Mucosa of rectum (tissue), 2 donors: ENCODE measurements at regions not wholly inside any gene's neighbourhood (a gene's known extent, or its start where the extent isn't known, plus 50 kb on each side); places are given as distances from the start of the nearest gene placed in this dataset.

Experiments used
- H3K27ac ChIP-seq, 2 donors: one replicate each; pipeline ENCODE4 v1.7.0; 2013; ENCODE audit warnings: inconsistent platforms in 2 of 2, low read depth in 2 of 2, low read length in 2 of 2
- H3K27me3 ChIP-seq, 2 donors: one replicate each; pipeline ENCODE4 v1.7.0; 2013; ENCODE audit warnings: low read length in 2 of 2; ENCODE audit not compliant: control insufficient read depth in 2 of 2, insufficient read depth in 2 of 2
- H3K36me3 ChIP-seq, 2 donors: one replicate each; pipeline ENCODE4 v1.7.0; 2013; ENCODE audit warnings: low read length in 2 of 2; ENCODE audit not compliant: control insufficient read depth in 2 of 2, insufficient read depth in 2 of 2
- H3K4me1 ChIP-seq, 2 donors: one replicate each; pipeline ENCODE4 v1.7.0; 2013; ENCODE audit warnings: low read length in 2 of 2, mild to moderate bottlenecking in 1 of 2; ENCODE audit not compliant: control insufficient read depth in 2 of 2, insufficient read depth in 2 of 2
- H3K4me3 ChIP-seq, 2 donors: one replicate each; pipeline ENCODE4 v1.7.0; 2013; ENCODE audit warnings: low read length in 2 of 2
- H3K9ac ChIP-seq, 2 donors: one replicate each; pipeline ENCODE4 v1.7.0; 2013; ENCODE audit warnings: low read length in 2 of 2, low read depth in 1 of 2, mild to moderate bottlenecking in 1 of 2
- H3K9me3 ChIP-seq, 2 donors: one replicate each; pipeline ENCODE4 v1.7.0; 2013; ENCODE audit warnings: low read length in 2 of 2; ENCODE audit not compliant: control insufficient read depth in 2 of 2
- donor health status: healthy.
- donor health status: Normal muscosa, but diverticular disease.

DNA sequence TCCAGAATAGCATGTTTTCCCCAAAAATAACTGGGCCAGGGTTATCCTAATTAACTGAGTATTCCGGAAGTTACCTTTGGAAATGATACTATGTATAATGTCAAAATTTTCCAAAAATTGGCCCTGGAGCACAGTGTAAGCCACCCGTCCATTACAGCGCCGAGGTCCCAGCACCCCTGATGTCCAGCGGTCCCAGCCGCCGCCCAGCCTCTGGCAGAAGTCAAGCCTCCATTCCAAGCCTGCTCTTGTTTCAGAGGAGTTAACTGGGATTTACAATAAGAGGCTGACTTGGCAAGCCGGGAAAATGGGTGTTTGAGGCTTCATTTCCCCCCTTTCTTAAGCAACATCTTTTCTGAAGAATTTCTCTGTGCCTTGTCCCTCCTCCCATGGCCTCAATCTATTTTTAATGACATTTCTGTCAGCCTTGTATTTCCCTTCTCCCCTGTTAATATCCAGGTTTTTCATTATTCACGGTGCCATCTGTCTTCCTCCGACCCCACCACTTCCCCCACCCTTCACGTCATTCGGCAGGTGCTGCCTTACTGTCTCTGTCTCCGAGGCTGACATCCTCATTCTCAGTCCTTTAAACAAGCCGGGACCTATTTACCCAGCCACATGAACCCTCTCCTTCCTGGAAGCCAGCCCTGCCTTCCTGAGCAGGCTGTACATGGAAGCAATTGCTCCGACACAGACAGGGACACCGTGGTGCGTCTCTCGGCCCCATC lies 490.9 kb downstream of the NPHP4 start:
- H3K27ac ChIP-seq: no peak overlapping the region

GRCh38 chr1:5500541-5500940 lies 491.7 kb downstream of the NPHP4 start:
- no peak overlapping the region for H3K4me3 ChIP-seq
- no peaks in the 10 kb centered on the region for H3K4me1 ChIP-seq
- no peaks in the 10 kb centered on the region for H3K36me3 ChIP-seq
- H3K27ac ChIP-seq: no peak overlapping the region
- H3K9me3 ChIP-seq: no peaks in the 10 kb centered on the region
- H3K9ac ChIP-seq: no peak overlapping the region
- peaks cover 0 to 2% of the 10 kb centered on the region in 2 donors for H3K27me3 ChIP-seq

More for the DNA sequence above, 490.9 kb downstream of the NPHP4 start:
- H3K36me3 ChIP-seq: no peaks in the 10 kb centered on the region
- no peak overlapping the region for H3K4me3 ChIP-seq
- H3K9me3 ChIP-seq: no peaks in the 10 kb centered on the region
- H3K4me1 ChIP-seq: no peaks in the 10 kb centered on the region
- H3K27me3 ChIP-seq: peaks cover 0 to 2% of the 10 kb centered on the region in 2 donors
- H3K9ac ChIP-seq: no peak overlapping the region

GRCh38 chr1:5497503-5497902 lies 494.7 kb downstream of the NPHP4 start:
- H3K9ac ChIP-seq: no peak overlapping the region
- H3K27ac ChIP-seq: no peak overlapping the region
- no peak overlapping the region for H3K4me3 ChIP-seq
- peaks cover 0 to 2% of the 10 kb centered on the region in 2 donors for H3K27me3 ChIP-seq
- H3K36me3 ChIP-seq: no peaks in the 10 kb centered on the region
- no peaks in the 10 kb centered on the region for H3K9me3 ChIP-seq
- no peaks in the 10 kb centered on the region for H3K4me1 ChIP-seq

- no peaks in the 10 kb centered on the region for H3K9me3 ChIP-seq
- H3K4me3 ChIP-seq: no peak overlapping the region
- H3K27me3 ChIP-seq: no peaks in the 10 kb centered on the region
- no peaks in the 10 kb centered on the region for H3K4me1 ChIP-seq
- no peak overlapping the region for H3K27ac ChIP-seq
- H3K9ac ChIP-seq: no peak overlapping the region
- no peaks in the 10 kb centered on the region for H3K36me3 ChIP-seq
Observed at GRCh38 chr1:5495596-5496410, 496.4 kb downstream of the NPHP4 start.

GRCh38 chr1:5494518-5494917 lies 497.7 kb downstream of the NPHP4 start:
- no peak overlapping the region for H3K4me3 ChIP-seq
- no peaks in the 10 kb centered on the region for H3K4me1 ChIP-seq
- H3K9ac ChIP-seq: no peak overlapping the region
- no peaks in the 10 kb centered on the region for H3K36me3 ChIP-seq
- no peaks in the 10 kb centered on the region for H3K9me3 ChIP-seq
- H3K27me3 ChIP-seq: no peaks in the 10 kb centered on the region
- no peak overlapping the region for H3K27ac ChIP-seq

DNA sequence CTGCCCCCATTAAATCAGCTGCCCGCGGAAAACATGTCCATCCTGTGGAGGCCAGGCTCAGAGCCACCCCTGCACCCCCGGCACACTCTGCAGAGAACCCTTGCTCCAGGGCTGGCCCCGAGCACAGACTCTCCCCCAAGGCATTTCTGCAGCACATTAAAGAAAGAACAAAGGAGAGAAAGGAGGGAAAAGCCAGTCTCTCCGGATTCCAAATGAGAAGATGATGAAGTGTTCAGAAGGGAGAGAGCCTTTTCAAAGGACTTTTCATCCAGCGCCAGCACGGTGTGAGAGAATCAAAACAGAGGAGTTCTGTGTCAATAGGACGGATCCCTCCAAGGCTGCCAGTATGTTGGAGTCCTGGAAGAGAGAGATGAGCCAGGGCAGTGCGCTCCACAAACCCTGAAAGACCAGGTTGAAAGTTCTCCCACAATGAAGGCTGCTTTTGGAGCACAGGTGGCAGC lies 498.3 kb downstream of the NPHP4 start:
- Histone ChIP-seq H3K4me3 (no peak overlapping the region), H3K27me3 (no peaks in the 10 kb centered on the region), H3K36me3 (no peaks in the 10 kb centered on the region), H3K27ac (no peak overlapping the region), H3K9ac (no peak overlapping the region), H3K4me1 (no peaks in the 10 kb centered on the region), H3K9me3 (no peaks in the 10 kb centered on the region)

DNA sequence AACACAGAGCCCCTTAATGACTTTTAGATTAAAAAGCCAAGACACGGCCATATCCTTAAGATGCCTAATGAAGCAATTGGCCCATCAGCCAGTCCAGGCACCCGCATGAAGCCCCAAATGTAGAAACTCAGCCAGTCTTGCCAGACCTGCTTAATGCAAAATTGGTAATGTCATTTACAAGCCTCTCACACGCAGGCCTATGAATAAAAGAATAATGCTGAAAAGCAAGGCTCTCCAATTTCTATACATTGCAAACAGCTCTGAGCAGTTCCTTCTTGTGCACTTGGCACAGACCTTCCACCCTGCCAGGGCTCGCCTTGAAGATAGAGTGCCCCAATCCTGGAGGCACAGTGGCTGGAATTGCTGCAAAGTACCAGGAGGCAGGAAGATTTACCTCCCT lies 498.9 kb downstream of the NPHP4 start:
- Histone ChIP-seq H3K9me3 (no peaks in the 10 kb centered on the region), H3K4me3 (no peak overlapping the region), H3K4me1 (no peaks in the 10 kb centered on the region), H3K27me3 (no peaks in the 10 kb centered on the region), H3K27ac (no peak overlapping the region), H3K36me3 (no peaks in the 10 kb centered on the region), H3K9ac (no peak overlapping the region)

DNA sequence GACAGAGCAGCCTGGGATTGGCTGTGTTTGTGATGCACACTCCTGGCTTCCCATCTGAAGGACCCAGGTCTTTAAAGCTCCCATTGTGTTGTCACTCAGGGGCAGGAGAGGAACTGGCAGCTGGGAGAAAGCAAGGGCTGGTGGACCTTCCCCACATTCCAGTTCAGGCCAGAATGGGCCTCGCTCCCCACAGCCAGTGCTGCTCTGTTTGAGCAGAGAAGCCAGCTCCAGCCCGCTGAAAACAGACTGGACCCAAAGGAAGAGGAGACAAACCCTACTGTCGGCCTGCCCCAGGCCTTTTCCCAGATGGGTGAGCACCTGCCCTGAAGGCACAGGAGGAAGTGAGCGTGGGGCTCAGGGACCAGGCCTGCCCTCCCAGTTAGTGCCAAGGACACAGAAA lies 499.4 kb downstream of the NPHP4 start:
- Histone ChIP-seq H3K27ac (no peak overlapping the region), H3K4me3 (no peak overlapping the region), H3K4me1 (no peaks in the 10 kb centered on the region), H3K27me3 (no peaks in the 10 kb centered on the region), H3K9ac (no peak overlapping the region), H3K9me3 (no peaks in the 10 kb centered on the region), H3K36me3 (no peaks in the 10 kb centered on the region)

- no peaks in the 10 kb centered on the region for H3K27me3 ChIP-seq
- H3K9me3 ChIP-seq: no peaks in the 10 kb centered on the region
- no peak overlapping the region for H3K27ac ChIP-seq
- H3K4me1 ChIP-seq: no peaks in the 10 kb centered on the region
- no peak overlapping the region for H3K9ac ChIP-seq
- no peak overlapping the region for H3K4me3 ChIP-seq
- no peaks in the 10 kb centered on the region for H3K36me3 ChIP-seq
Observed at GRCh38 chr1:5491207-5491904, 500.9 kb downstream of the NPHP4 start.

DNA sequence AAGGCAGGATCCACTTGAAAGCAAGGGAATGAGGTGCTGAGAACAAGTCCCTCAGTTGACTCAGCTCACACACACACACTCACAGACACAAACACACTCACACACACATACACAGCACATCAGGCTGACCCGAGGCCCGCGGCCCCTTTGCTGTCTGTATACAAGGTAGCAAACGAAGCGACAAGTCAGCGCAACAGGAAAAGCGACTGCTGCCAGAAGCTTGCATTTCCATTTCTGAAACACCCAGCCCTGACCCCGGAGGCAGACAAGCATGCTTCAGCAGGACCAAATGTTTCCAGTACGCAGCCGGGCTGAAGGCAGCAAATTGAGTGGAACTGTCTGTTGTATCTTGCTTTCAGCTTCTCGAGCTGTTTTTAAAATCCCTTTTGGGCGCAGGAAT lies 501.6 kb downstream of the NPHP4 start:
- Histone ChIP-seq H3K36me3 (no peaks in the 10 kb centered on the region), H3K9ac (no peak overlapping the region), H3K9me3 (no peaks in the 10 kb centered on the region), H3K27me3 (peaks cover 0 to 5% of the 10 kb centered on the region in 2 donors), H3K27ac (no peak overlapping the region), H3K4me1 (no peaks in the 10 kb centered on the region), H3K4me3 (no peak overlapping the region)
